ENCODE measurements at regions not wholly inside any gene's neighbourhood (a gene's known extent, or its start where the extent isn't known, plus 50 kb on each side); places are given as distances from the start of the nearest gene placed in this dataset.
"Not testable (repeated sequence)": the region's sequence is repeated elsewhere in the genome, so short reads cannot be mapped to it uniquely, and the experiment has no call there.

DNA sequence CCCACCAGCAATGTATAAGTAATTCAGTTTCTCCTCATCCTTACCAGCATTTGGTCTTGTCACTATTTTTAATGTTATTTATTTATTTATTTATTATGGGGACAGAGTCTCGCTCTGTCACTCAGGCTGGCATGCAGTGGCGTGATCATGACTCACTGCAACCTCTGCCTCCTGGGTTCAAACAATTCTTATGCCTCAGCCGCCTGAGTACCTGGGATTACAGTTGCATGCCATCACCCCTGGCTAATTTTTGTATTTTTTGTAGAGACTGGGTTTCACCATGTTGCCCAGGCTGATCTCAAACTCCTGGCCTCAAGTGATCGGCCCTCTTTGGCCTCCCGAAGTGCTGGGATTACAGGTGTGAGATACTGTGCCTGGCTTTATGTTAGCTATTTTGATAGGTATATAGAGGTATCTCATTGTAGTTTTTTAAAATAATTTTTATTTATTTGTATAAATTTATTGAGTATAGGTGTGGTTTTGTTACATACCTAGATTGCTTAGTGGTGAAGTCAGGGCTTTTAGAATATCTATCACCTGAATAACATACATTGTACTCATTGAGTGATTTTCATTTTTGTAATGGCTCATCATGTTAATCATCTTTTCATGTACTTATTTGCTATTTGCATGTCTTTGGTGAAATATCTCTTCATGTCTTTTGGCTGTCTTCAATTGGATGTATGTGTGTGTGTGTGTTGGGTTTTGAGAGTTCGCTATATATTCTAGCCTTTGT lies 53.3 kb downstream of the TANC2 start:
- DNase-seq: no peak

DNA sequence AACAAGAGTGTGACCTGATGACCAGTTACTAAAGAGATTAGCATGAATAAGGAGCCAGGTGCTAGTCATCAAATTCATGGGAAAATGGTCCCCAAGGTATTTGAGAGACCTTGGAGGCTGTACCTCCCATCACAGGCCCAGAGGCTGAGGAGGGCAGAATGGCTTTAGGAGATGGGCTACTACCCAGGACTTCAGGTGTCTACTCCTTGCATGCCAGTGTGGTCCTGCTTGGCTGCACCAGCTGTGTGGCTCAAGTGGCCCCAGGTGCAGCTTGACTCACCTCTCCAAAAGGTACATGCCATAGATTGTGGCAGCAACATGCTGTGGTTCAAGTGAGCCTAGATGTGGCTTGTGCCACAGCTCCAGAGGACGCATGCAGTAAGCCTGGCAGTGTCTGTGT lies 56.5 kb downstream of the TANC2 start:
- DNase-seq: no peak

DNA sequence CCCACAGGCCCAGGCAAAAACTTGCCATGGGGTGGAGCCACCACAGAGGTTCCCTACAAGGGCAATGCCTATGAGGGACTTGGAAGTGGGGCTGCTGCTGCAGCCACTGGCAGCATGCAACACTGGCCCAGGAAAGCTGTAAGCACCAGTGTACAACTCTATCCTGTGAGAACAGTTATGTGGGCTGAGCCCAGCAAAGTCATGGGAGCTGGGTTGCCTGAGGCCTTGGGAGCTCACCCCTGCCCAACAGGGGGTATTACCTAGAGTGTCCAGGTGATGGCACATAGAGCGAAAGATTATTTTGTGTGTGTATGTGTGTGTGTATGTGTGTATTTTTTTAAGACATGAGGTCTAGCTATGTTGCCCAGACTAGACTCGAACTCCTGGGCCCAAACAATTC lies 57.0 kb downstream of the TANC2 start:
- DNase-seq: no peak

DNA sequence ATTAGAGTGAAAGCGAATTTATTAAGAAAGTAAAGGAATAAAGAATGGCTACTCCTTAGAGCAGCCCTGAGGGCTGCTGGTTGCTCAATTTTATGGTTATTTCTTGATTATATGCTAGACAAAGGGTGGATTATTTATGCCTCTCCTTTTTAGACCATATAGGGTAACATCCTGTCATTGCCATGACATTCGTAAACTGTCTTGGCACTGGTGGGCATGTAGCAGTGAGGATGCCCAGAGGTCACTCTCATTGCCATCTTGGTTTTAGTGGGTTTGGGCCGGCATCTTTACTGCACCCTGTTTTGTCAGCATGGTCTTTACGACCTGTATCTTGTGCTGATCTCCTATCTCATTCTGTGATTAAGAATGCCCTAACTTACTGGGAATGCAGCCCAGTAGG lies 58.2 kb downstream of the TANC2 start:
- no peak for DNase-seq

DNA sequence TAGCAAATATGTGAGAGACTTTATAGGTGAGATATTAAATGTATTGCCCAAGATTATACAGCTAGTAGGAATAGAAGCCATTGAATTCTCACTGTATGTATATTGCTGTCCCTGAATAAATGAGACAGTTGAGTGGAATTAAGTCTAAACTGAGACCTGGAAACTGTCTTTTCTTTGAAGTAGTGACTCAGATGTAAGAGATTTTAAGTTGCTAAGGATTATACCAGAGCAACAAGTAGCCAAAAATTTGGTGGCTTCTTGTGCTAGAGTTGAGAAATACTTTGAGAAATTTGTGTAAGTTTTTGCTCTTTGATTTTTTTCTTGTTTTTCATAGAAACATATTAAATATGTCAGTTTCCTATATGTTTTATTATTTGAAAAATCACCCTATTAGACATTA lies 58.7 kb downstream of the TANC2 start:
- no peak for DNase-seq

DNA sequence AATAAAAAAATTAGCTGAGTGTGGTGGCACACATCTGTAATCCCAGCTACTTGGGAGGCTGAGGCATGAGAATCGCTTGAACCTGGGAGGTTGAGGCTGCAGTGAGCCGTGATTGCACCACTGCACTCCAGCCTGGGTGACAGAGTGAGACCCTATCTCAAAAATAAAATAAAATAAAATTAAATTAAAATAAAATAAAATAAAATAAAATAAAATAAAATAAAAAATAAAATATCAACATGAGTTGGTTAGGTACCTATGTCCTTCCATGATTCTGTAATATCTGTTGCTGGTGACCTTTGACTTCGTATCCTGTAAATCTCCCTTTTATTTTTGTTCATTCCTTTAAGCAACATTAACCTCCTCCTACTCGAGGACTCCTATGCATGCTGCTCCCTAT lies 59.6 kb downstream of the TANC2 start:
- DNase-seq: not testable (repeated sequence)

DNA sequence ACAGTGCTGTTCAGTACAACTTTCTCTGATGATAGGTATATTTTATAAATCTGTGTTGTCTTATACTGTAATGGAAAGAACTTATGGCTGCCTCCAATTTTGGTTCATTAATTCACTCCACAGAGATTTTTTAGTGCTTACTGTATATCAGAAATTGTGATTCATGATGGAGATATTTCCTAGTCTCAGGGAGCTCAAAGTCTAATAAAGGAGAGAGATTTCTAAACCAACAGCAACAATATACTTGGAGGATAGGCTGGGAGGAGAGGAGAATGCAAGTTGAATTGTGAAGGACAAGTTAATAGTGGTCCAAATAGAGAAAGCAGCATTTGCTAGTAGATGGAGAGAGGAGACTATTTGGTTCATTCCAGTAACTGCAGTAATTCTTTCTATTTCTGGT lies 63.5 kb downstream of the TANC2 start:
- no peak for DNase-seq

DNA sequence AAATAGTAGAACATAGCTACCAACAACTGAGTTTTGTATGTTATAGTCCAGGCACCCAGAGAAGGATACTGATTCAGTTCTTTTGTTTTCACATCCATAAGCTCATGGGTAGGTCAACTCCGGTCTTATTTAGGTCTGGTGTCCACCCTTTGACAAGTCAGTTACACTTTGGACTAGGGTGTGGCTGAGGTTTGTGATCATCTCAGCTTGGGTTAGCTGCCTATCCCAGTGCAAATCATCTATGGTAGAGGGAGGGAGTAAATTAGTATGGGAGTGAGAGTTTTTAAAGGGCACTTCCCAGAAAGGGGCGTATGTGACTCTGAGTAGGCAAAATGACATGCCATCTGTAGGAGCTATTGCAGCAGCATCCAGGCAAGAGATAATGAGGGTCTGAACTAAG lies 66.1 kb downstream of the TANC2 start:
- DNase-seq: no peak

DNA sequence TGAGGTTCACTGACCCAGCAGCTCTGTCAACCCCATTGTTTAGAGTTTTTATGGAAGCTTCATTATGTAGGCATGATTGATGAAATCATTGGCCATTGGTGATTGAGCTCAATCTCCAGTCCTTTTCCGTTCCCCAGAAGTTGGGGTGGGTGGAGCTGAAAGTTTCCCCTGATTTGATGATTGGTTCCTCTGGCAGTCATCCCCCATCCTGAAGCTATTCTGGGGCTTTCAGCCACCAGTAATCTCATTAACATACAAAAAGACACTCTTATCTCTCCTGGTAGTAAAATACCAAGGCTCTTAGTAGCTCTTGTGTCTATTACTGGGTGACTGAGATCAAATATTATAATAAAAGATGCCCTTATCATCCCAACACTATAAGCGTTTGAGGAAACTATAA lies 67.1 kb downstream of the TANC2 start:
- DNase-seq: no peak

DNA sequence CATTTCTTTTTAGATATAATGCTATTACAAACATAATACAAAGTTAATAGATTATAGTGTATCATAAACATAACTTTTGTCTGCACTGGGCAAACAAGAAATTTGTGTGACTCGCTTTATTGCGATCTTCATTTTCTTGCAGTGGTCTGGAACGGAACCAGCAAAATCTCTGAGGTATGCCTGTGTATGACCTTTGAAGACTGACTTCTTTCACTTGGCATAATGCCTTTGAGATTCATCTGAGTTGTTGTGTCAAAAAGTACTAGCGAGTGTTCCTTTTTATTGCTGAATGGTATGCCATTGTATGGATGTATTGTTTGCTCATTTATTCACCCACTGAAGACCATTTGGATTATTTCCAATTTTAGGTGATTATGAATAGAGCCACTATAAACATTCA lies 69.2 kb downstream of the TANC2 start:
- no peak for DNase-seq

DNA sequence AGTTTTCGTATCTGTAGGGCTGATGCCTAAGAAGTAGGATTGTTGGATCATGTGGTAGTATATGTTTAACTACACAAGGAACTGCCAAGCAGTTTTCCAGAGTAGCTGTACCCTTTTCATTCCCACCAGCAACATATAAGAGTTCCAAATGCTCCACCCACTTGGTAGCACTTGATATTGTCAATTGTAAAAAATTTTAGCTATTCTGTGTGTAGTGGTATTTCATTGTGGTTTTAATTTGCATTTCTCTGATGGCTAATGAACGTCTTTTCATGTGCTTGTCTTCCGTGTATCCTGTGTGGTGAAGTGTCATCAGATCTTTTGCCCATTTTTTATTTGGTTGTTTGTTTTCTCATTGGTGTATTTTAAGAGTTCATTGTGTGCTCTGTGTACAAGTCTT lies 69.7 kb downstream of the TANC2 start:
- no peak for DNase-seq

DNA sequence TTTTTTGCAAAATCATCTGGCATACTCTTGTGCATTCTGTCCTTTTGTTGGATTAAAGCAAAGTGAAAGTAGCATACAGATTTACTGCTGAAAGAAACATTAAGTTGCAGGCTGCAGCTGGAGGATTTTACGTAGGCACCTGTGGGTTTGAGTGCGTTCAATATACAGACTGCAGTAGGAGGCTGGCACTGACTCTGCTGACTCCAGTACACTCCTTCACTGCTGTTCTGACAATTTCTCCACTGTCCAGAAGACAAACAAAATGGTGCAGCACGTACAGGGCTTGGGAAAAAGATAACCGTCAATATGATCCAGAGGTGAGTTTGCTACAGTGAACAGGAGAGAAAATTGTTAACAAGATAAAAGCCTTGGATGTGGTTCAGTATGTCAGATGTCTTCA lies 73.3 kb downstream of the TANC2 start:
- DNase-seq: no peak

DNA sequence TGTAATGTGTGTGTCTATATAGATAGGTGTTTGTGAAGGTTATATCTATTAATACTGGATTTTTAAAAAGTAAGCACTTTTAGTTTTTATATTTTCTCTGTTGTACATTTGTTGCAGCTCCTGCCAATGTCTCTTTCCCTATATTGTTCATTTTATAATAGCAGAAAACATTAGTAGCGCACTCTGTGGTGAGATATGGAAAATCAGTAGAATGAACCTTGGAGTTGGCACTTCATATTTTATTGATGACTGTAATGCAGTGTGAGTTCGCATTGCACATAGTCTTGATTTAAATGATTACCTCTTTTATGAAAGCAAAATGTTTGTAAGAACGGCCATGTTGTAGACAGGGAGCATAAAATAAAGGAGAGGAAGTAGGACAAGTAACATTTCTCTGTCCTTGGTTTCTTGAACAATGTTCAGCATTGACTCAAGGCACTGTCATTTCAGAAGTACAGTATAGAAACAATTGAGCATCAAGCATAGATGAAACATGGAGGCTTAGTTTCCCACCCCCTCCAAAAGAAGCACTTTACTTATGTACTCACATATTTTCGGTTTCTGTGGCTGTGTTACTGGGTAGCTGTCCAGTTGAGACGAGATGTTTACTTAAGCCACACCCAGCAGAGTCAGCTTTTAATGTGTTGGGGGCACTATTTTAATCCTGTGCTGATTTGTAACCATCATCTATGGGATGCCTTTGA lies 74.0 kb downstream of the TANC2 start:
- no peak for DNase-seq

DNA sequence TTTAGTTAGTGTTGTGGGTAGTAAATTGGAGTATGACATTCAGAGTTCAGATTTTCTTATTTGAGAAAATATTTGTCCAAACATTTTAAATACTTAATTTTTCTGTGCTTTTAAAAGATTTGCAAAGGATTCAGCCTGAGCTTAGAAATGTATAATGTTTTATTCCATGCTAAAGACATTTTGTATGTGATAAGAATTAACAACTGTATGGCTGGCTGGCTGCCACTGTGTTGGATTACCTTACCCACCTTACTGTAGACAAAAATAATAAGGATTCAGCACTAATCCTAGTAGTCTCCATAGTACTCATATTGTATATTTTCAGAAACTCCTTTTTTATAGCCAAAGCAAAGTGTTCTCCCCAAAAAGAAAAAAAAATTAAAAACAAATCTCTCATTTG lies 74.8 kb downstream of the TANC2 start:
- no peak for DNase-seq

DNA sequence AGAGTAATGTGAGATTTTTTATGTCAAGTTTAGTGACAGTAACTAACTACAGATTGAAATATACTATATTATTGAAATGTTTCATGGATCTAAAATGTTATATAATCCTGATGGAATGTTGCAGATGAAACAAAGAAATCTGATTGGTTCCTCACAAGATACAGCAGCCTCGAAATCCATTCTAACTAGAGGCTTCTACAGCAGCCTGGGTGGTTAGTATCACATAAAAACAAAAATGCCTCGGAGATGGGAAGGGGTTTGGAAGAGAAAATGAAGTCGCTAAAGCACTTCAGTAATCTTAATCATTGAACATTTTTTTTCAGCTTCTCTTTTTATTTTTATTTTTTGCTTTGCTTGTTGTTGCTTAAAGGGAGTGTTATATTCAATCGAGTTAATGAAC lies 75.2 kb downstream of the TANC2 start:
- no peak for DNase-seq

DNA sequence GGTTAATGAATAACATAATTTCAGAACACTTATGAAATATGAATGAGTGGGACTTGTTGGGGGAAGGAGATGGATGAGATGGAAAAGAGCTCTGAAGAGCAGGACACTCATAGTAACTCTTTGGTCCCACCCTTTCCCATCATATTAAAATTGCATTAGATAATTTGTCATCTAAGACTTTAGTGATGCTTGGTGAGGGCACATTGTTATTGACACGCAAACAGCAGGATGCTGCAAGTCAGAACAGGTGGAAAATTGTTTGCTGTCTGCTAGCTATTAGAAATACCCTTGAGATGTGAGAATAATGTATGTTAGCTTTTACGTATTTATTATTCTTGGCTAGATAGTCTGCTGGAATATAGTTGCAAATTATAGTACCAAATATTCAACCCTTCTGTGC lies 75.7 kb downstream of the TANC2 start:
- no peak for DNase-seq

DNA sequence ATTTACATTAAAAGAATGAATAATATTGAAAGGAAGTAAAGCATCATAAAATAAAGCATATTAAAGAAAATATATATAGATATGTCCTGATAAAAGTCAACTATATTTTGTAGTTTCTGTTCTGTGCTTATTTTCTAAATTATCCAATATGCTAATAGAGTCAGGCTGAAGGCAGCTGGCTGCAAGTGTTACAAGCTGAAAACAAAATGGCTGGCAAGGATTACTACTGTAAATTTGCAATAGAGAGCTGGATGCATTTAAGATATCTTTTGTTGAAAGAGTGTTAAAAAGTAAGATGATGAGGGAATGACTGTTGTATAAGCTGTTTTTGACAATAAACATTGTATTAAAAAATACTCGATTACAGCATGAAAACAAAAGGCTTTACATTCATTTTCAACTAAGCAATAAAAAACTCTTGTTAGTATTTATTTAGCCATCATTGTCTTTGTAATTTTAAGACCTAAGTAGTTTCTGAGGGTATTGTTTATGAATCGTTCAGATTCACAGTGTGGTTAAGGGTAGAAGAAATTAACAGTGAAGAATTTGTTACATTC lies 76.3 kb downstream of the TANC2 start:
- DNase-seq: no peak

DNA sequence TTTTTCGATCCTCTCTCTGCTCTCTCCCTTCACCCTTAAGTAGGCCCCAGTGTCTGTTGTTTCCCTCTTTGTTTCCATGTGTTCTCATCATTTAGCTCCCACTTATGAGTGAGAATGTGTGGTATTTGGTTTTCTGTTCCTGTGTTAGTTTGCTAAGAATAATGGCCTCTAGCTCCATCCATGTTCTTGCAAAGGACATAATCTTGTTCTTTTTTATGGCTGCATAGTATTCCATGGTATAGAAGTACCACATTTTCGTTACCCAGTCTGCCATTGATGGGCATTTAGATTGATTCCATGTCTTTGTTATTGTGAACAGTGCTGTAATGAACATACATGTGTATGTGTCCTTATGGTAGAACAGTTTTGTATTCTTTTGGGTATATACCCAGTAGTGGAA lies 91.5 kb downstream of the TANC2 start:
- not testable (repeated sequence) for DNase-seq

DNA sequence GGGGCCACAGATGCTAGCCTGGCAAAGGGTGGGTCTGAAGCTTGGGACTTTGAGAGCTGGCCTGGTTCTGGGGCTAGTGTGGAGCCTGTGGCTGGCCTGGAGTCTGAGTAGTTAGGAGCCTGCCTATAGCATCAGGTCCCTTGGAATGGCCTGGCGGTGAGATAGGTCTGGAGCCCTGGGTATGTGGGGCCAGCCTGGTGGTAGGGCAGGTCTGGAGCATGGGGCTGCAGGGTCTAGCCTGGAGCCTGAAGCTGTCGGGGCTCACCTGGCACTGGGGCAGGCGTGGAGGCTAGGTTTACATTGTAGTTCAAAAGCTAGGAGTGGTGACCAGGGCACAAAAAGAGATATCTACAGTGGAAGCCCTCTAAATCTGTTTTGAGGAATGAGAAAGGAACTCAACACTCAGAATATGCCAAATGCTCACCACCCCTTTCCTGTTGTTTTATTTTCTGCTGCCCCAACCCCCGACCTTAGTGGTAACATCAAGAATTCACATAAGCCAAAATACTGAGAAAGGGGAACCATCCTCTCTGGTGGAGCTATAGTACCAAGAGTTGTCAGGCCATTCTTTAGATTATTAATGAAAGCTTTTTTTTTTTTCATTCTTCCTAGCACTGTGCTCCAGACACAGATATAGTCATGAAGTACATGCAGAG lies 100.3 kb downstream of the TANC2 start:
- peak; percentile 36 for DNase-seq

DNA sequence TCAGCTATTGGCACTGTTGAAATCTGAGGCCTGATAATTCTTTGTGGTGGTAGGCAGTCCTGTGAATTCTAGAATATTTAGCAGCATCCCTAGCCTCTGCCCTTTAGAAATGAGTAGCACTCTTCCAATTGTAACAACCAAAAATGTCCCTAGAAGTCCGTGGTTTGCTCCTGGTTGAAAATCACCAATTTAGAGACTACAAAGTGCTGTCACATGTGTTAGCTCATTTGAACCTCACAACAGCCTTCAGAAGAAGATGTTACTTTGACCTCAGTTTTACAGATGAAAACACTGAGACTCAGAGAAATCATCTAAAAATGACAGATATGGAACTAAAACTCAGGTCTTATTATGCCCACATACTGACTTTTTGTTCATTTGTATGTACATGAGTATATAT lies 103.2 kb downstream of the TANC2 start:
- no peak for DNase-seq

DNA sequence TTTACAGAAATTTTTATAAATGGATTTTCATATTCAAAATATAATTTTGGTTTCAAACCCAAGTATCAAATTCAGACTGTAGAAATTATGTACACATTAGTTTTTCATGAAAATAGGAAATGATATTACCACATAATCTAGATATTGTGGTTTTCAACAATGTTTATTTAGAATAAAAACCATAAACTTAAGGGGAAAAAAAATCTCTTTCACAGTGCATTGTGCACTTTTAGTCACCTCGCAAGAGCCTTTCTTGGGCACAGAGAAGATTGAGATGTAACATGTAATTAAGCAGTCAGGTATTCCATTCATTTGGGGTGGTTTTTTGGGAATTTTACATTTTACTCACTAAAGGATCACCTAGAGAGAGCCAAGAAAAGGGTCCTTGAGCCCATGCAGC lies 104.0 kb downstream of the TANC2 start:
- no peak for DNase-seq

DNA sequence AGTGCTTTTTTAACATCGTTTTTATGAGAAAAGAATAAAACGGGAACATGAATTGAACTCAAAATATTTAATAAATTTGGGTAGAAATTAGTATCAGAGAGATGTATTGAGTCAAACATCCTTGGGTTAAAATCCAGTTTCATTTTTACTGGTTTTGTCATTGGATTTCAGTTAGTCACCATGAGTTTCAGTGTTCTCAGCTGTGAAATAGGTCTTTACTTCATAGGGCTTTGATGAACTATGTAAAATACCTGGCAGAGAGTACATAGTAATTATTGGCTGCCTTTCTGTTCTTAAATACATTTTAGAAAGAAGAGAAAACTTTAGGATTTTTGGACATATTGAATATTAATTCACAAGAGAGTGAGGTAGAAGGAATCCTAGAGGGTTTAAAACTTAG lies 105.8 kb downstream of the TANC2 start:
- DNase-seq: no peak

DNA sequence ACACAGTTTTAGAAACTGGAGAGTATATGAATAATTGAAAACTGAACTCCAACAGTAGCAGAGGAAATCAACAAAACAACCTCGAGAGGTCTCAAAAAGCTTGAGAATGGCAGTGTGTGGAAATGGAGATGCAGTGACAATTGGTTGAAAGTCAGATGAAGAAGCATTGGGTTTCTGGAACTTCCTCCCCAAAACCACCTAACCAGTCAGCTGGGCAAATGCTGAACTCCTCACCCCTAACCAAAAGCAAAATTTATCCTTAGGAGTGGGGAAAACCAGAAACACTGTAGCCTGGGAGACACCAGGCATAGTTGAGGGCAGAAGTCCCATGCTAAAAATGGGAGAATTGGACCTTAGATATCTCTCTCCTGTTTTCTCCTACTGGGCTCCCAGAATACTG lies 109.9 kb downstream of the TANC2 start:
- peak; percentile 40 for DNase-seq

DNA sequence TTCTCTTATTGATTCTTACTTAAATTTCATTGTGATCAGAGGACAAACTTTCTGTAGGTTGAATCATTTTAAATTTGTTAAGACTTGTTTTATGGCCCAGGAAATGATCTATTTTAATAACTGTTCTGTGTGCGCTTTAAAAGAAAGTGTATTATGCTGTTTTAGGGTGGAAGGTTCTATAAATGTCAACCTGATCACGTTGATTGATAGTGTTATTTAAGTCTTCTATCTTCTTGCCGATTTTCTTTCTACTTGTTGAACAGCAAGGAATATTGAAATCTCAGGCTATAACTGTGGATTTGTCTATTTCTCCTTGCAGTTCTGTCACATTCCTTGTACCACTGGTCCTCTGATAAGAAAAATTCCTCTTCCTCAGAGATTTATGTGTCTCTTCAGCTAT lies 112.7 kb downstream of the TANC2 start:
- DNase-seq: no peak

Measured in GDM1 (cell line).